ENCODE measurements at regions not wholly inside any gene's neighbourhood (a gene's known extent, or its start where the extent isn't known, plus 50 kb on each side); places are given as distances from the start of the nearest gene placed in this dataset.

- H3K27ac ChIP-seq: no peak overlapping the region
- intact Hi-C loops (cut with DNase I): no loop called here
- 74 to 78% methylated on average over 2 of the region's 2 CpGs for WGBS, 2 donors
These were observed 240.9 kb upstream of the MIR17HG start for GRCh38 chr13:91106565-91106964.

GRCh38 chr13:91108315-91108714 is 239.2 kb upstream of the MIR17HG start:
- no peak for DNase-seq
- no peaks in the 10 kb centered on the region for H3K27me3 ChIP-seq
- H3K9me3 ChIP-seq: no peaks in the 10 kb centered on the region
- no peaks in the 10 kb centered on the region for H3K36me3 ChIP-seq
- intact Hi-C loops (cut with DNase I): no loop called here
- H3K4me1 ChIP-seq: no peaks in the 10 kb centered on the region
- H3K27ac ChIP-seq: no peak overlapping the region
- TF ChIP-seq POLR2A (IDR thresholded peaks at IDR 0.05) (no peak), CTCF (IDR thresholded peaks at IDR 0.05) (no peak)
- no peak overlapping the region for H3K4me3 ChIP-seq
- WGBS, 2 donors: 100% methylated on average over 1 of the region's 1 CpG; no CpG with 5 or more reads in 1 of the 2 donors

More at GRCh38 chr13:91106565-91106964, 240.9 kb upstream of the MIR17HG start:
- no peaks in the 10 kb centered on the region for H3K27me3 ChIP-seq
- TF ChIP-seq CTCF (IDR thresholded peaks at IDR 0.05): no peak
- no peak for TF ChIP-seq POLR2A (IDR thresholded peaks at IDR 0.05)
- H3K4me1 ChIP-seq: no peaks in the 10 kb centered on the region
- no peak overlapping the region for H3K4me3 ChIP-seq
- no peaks in the 10 kb centered on the region for H3K36me3 ChIP-seq
- DNase-seq: no peak
- H3K9me3 ChIP-seq: no peaks in the 10 kb centered on the region

GRCh38 chr13:91111476-91112200 is 235.8 kb upstream of the MIR17HG start:
- intact Hi-C loops (cut with DNase I): no loop called here
- 41 to 53% methylated on average over 6 of the region's 6 CpGs for WGBS, 2 donors
- no peaks in the 10 kb centered on the region for H3K36me3 ChIP-seq
- H3K9me3 ChIP-seq: no peaks in the 10 kb centered on the region
- DNase-seq: no peak
- no peak for TF ChIP-seq CTCF (IDR thresholded peaks at IDR 0.05)
- no peaks in the 10 kb centered on the region for H3K27me3 ChIP-seq
- H3K4me1 ChIP-seq: no peaks in the 10 kb centered on the region
- no peak overlapping the region for H3K27ac ChIP-seq
- H3K4me3 ChIP-seq: no peak overlapping the region

GRCh38 chr13:91112201-91112923 is 235.1 kb upstream of the MIR17HG start:
- Histone ChIP-seq H3K36me3 (no peaks in the 10 kb centered on the region), H3K27ac (no peak overlapping the region), H3K27me3 (no peaks in the 10 kb centered on the region), H3K4me3 (no peak overlapping the region), H3K4me1 (no peaks in the 10 kb centered on the region), H3K9me3 (no peaks in the 10 kb centered on the region)
- TF ChIP-seq CTCF (IDR thresholded peaks at IDR 0.05) (no peak), POLR2A (IDR thresholded peaks at IDR 0.05) (no peak)
- intact Hi-C loops (cut with DNase I): no loop called here
- DNase-seq: no peak
- 54 to 57% methylated on average over 7 of the region's 7 CpGs for WGBS, 2 donors

GRCh38 chr13:91112924-91113277 is 234.6 kb upstream of the MIR17HG start:
- 80 to 95% methylated on average over 1 of the region's 1 CpG for WGBS, 2 donors
- no peak for TF ChIP-seq CTCF (IDR thresholded peaks at IDR 0.05)
- no peak for TF ChIP-seq POLR2A (IDR thresholded peaks at IDR 0.05)
- Histone ChIP-seq H3K27me3 (no peaks in the 10 kb centered on the region), H3K36me3 (no peaks in the 10 kb centered on the region), H3K4me1 (no peaks in the 10 kb centered on the region), H3K4me3 (no peak overlapping the region), H3K9me3 (no peaks in the 10 kb centered on the region), H3K27ac (no peak overlapping the region)
- intact Hi-C loops (cut with DNase I): no loop called here
- DNase-seq: no peak

Measured in esophagus squamous epithelium (tissue), 5 donors.